H9 (cell line): ENCODE measurements at regions not wholly inside any gene's neighbourhood (a gene's known extent, or its start where the extent isn't known, plus 50 kb on each side); places are given as distances from the start of the nearest gene placed in this dataset.

ENCODE experiments used
- DNase-seq: peaks from one replicate; pipeline ENCODE4 v3.0.0-alpha.2; 2017
- H2AFZ ChIP-seq: one replicate; pipeline ENCODE4 v1.6.1; 2013; ENCODE audit warnings: mild to moderate bottlenecking, low read length, control low read depth, moderate library complexity
- H2AK5ac ChIP-seq: 2 replicates; pipeline ENCODE4 v1.6.1; 2013; ENCODE audit warnings: low read length, control low read depth, mixed read lengths; ENCODE audit not compliant: insufficient read length
- H2BK120ac ChIP-seq: one replicate; pipeline ENCODE4 v1.6.1; 2013; ENCODE audit warnings: low read depth, mild to moderate bottlenecking, low read length, control low read depth, inconsistent platforms; ENCODE audit not compliant: poor library complexity, severe bottlenecking
- H2BK12ac ChIP-seq: 2 replicates; pipeline ENCODE4 v1.6.1; 2013; ENCODE audit warnings: low read length, control low read depth, mixed read lengths, low read depth; ENCODE audit not compliant: insufficient read length
- H2BK15ac ChIP-seq: 2 replicates; pipeline ENCODE4 v1.6.1; 2013; ENCODE audit warnings: low read depth, low read length, control low read depth
- H2BK20ac ChIP-seq: one replicate; pipeline ENCODE4 v1.6.1; 2013; ENCODE audit warnings: low read depth, mild to moderate bottlenecking, low read length, control low read depth, inconsistent platforms; ENCODE audit not compliant: poor library complexity, severe bottlenecking
- H2BK5ac ChIP-seq: 2 replicates; pipeline ENCODE4 v1.6.1; 2013; ENCODE audit warnings: low read length, control low read depth, mixed read lengths; ENCODE audit not compliant: insufficient read length
- H3K14ac ChIP-seq: 2 replicates; pipeline ENCODE4 v1.6.1; 2013; ENCODE audit warnings: low read length, control low read depth; ENCODE audit not compliant: insufficient read depth
- H3K18ac ChIP-seq: 2 replicates; pipeline ENCODE4 v1.6.1; 2013; ENCODE audit warnings: low read depth, mild to moderate bottlenecking, mixed read lengths, low read length, control low read depth; ENCODE audit not compliant: insufficient read length
- H3K23ac ChIP-seq: 2 replicates; pipeline ENCODE4 v1.6.1; 2013; ENCODE audit warnings: low read length, control low read depth, mixed read lengths, low read depth; ENCODE audit not compliant: insufficient read length
- H3K23me2 ChIP-seq: 2 replicates; pipeline ENCODE4 v1.6.1; 2013; ENCODE audit warnings: low read depth, mild to moderate bottlenecking, mixed read lengths, low read length, control low read depth; ENCODE audit not compliant: insufficient read length, poor library complexity, severe bottlenecking
- H3K27ac ChIP-seq: 2 replicates; pipeline ENCODE4 v1.5.1; 2013; ENCODE audit warnings: low read length, control low read depth, mixed read lengths, low read depth; ENCODE audit not compliant: insufficient read length
- H3K27me3 ChIP-seq: 2 replicates; pipeline ENCODE4 v1.6.1; 2013; ENCODE audit warnings: low read length, control low read depth, inconsistent platforms; ENCODE audit not compliant: insufficient read depth
- H3K4ac ChIP-seq: 2 replicates; pipeline ENCODE4 v1.6.1; 2013; ENCODE audit warnings: low read depth, mild to moderate bottlenecking, control low read depth, inconsistent platforms, low read length, moderate library complexity
- H3K4me1 ChIP-seq: 2 replicates; pipeline ENCODE4 v1.6.1; 2013; ENCODE audit warnings: low read length, control low read depth, inconsistent platforms; ENCODE audit not compliant: insufficient read depth
- H3K4me2 ChIP-seq: 2 replicates; pipeline ENCODE4 v1.6.1; 2013; ENCODE audit warnings: low read length, control low read depth, mixed read lengths; ENCODE audit not compliant: insufficient read length, insufficient read depth
- H3K56ac ChIP-seq: 2 replicates; pipeline ENCODE4 v1.6.1; 2013; ENCODE audit warnings: low read depth, mild to moderate bottlenecking, mixed read lengths, low read length, control low read depth; ENCODE audit not compliant: insufficient read length
- H3K79me1 ChIP-seq: 2 replicates; pipeline ENCODE4 v1.6.1; 2013; ENCODE audit warnings: low read depth, mild to moderate bottlenecking, moderate library complexity, low read length, control low read depth, inconsistent platforms; ENCODE audit not compliant: insufficient read depth, poor library complexity, severe bottlenecking
- H3K79me2 ChIP-seq: 2 replicates; pipeline ENCODE4 v1.6.1; 2013; ENCODE audit warnings: low read length, control low read depth, inconsistent platforms; ENCODE audit not compliant: insufficient read depth
- H3K9ac ChIP-seq: 2 replicates; pipeline ENCODE4 v1.6.1; 2013; ENCODE audit warnings: low read length, control low read depth, mixed read lengths; ENCODE audit not compliant: insufficient read length; ENCODE audit errors: extremely low read depth
- H3K9me3 ChIP-seq: one replicate; pipeline ENCODE4 v1.6.1; 2013; ENCODE audit warnings: low read depth, low read length, inconsistent platforms; ENCODE audit not compliant: control insufficient read depth
- H3T11ph ChIP-seq: one replicate; pipeline ENCODE4 v1.6.1; 2013; ENCODE audit warnings: mild to moderate bottlenecking, low read length, control low read depth, inconsistent platforms
- H4K20me1 ChIP-seq: one replicate; pipeline ENCODE4 v1.6.1; 2013; ENCODE audit not compliant: control insufficient read depth, insufficient read length, insufficient read depth
- H4K5ac ChIP-seq: 2 replicates; pipeline ENCODE4 v1.6.1; 2013; ENCODE audit warnings: low read depth, mild to moderate bottlenecking, mixed read lengths, low read length, control low read depth; ENCODE audit not compliant: insufficient read length
- H4K8ac ChIP-seq: replicated peaks from 2 replicates; pipeline ENCODE4 v1.6.1; 2013; ENCODE audit warnings: low read length, control low read depth, mixed read lengths, low read depth; ENCODE audit not compliant: insufficient read length
- H4K91ac ChIP-seq: 2 replicates; pipeline ENCODE4 v1.6.1; 2013; ENCODE audit warnings: low read depth, mild to moderate bottlenecking, moderate library complexity, mixed read lengths, low read length, control low read depth; ENCODE audit not compliant: insufficient read length
- H3K27ac Mint-ChIP-seq, 3 experiments: 2 replicates in 2 of 3; 3 replicates in 1 of 3; pipeline ENCODE4 v1.8.0; 2020 to 2021; ENCODE audit warnings: mixed read lengths in 3 of 3, mild to moderate bottlenecking in 1 of 3, moderate library complexity in 1 of 3
- H3K27me3 Mint-ChIP-seq: 2 replicates; pipeline ENCODE4 v1.8.0; 2021; ENCODE audit warnings: low read depth, mild to moderate bottlenecking, moderate library complexity, mixed read lengths
- H3K36me3 Mint-ChIP-seq, 3 experiments: 2 replicates in 2 of 3; 3 replicates in 1 of 3; pipeline ENCODE4 v1.8.0; 2020 to 2021; ENCODE audit warnings: low read depth in 3 of 3, mixed read lengths in 3 of 3; ENCODE audit not compliant: insufficient read depth in 1 of 3
- H3K4me1 Mint-ChIP-seq, 2 experiments: 2 replicates each; pipeline ENCODE4 v1.8.0; 2020; ENCODE audit warnings: mixed read lengths in 2 of 2
- H3K4me3 Mint-ChIP-seq, 2 experiments: 2 replicates in 1 of 2; 3 replicates in 1 of 2; pipeline ENCODE4 v1.8.0; 2020 to 2021; ENCODE audit warnings: mild to moderate bottlenecking in 2 of 2, mixed read lengths in 2 of 2, moderate library complexity in 1 of 2
- H3K9me3 Mint-ChIP-seq, 2 experiments: 2 replicates in 1 of 2; 3 replicates in 1 of 2; pipeline ENCODE4 v1.8.0; 2020; ENCODE audit warnings: mild to moderate bottlenecking in 2 of 2, mixed read lengths in 2 of 2, moderate library complexity in 1 of 2
- CTCF ChIP-seq: fragments of 200-600 bp; sonication (generic); conservative IDR thresholded peaks from 3 replicates; pipeline ENCODE4 v1.8.0; 2021; ENCODE audit warnings: antibody characterized with exemption, mild to moderate bottlenecking
- WGBS: extraction: QIAGEN DNeasy Blood & Tissue Kit; methylation state at CpG from one replicate; pipeline ENCODE4 v1.1.7; 2013; ENCODE audit warnings: missing lambda C conversion rate, low lambda C conversion rate, mixed read lengths; ENCODE audit not compliant: insufficient read length; ENCODE audit errors: extremely low coverage; 5-methylcytosine and 5-hydroxymethylcytosine counted together

- H3K4me2 ChIP-seq: no peak overlapping the region
- no peak overlapping the region for H3K27ac ChIP-seq
- H3K4me1 Mint-ChIP-seq: peaks cover 0 to 3% of the 10 kb centered on the region in 2 experiments; a peak in 2 of 4 replicates
- H3K27me3 Mint-ChIP-seq: no peaks in the 10 kb centered on the region; the same call in 1 of the 2 replicates
- no peak overlapping the region for H3K4me3 Mint-ChIP-seq
- no peaks in the 10 kb centered on the region for H3K27me3 ChIP-seq
- H2AK5ac ChIP-seq: no peak overlapping the region
- no peak overlapping the region for H3K14ac ChIP-seq
- no peaks in the 10 kb centered on the region for H3K4me1 ChIP-seq
- H2BK12ac ChIP-seq: no peak overlapping the region
- no peak overlapping the region for H4K91ac ChIP-seq
- no peaks in the 10 kb centered on the region for H3K36me3 Mint-ChIP-seq
- no peak overlapping the region for H3K23ac ChIP-seq
- no peak overlapping the region for H2BK20ac ChIP-seq
- no peak for DNase-seq
- no peaks in the 10 kb centered on the region for H3K23me2 ChIP-seq
- H4K20me1 ChIP-seq: no peaks in the 10 kb centered on the region
- no peak overlapping the region for H2AFZ ChIP-seq
- H3T11ph ChIP-seq: no peak overlapping the region
- no peaks in the 10 kb centered on the region for H3K79me1 ChIP-seq
- H3K9ac ChIP-seq: no peak overlapping the region
- no peaks in the 10 kb centered on the region for H3K9me3 ChIP-seq
- H2BK5ac ChIP-seq: no peak overlapping the region
- no peak overlapping the region for H4K5ac ChIP-seq
- no peak overlapping the region for H3K4ac ChIP-seq
- H3K18ac ChIP-seq: no peak overlapping the region
- H3K56ac ChIP-seq: no peak overlapping the region
- H2BK120ac ChIP-seq: no peak overlapping the region
- no peak overlapping the region for H4K8ac ChIP-seq
- no peaks in the 10 kb centered on the region for H3K9me3 Mint-ChIP-seq
- no peak overlapping the region for H3K27ac Mint-ChIP-seq
- no peak overlapping the region for H2BK15ac ChIP-seq
- no peak for TF ChIP-seq CTCF
- no CpG with 5 or more reads among the region's 4 CpGs for WGBS
- H3K79me2 ChIP-seq: no peaks in the 10 kb centered on the region
Measured at GRCh38 chr13:48804821-48805601, 151.3 kb downstream of the CYSLTR2 start.
